GM23248 (cell line): ENCODE measurements at regions not wholly inside any gene's neighbourhood (a gene's known extent, or its start where the extent isn't known, plus 50 kb on each side); places are given as distances from the start of the nearest gene placed in this dataset.

Source experiments
- EZH2 ChIP-seq: fragments of 200-600 bp; sonication (generic); IDR thresholded peaks from 2 replicates; pipeline ENCODE4 v1.6.1; 2018; ENCODE audit warnings: antibody characterized with exemption, mild to moderate bottlenecking; ENCODE audit not compliant: insufficient read depth, poor library complexity, severe bottlenecking
- EZH2phosphoT487 ChIP-seq: fragments of 200-600 bp; sonication (generic); IDR thresholded peaks from 2 replicates; pipeline ENCODE4 v1.6.1; 2018; ENCODE audit warnings: antibody characterized with exemption, moderate library complexity, mild to moderate bottlenecking, low read depth; ENCODE audit not compliant: insufficient read depth

GRCh38 chr2:17208511-17208910 lies 309.7 kb downstream of the RAD51AP2 start:
- TF ChIP-seq EZH2, result no peak
- TF ChIP-seq EZH2phosphoT487, result no peak
